TTC549 (cell line): ENCODE measurements at regions not wholly inside any gene's neighbourhood (a gene's known extent, or its start where the extent isn't known, plus 50 kb on each side); places are given as distances from the start of the nearest gene placed in this dataset.
"Not testable (repeated sequence)": the region's sequence is repeated elsewhere in the genome, so short reads cannot be mapped to it uniquely, and the experiment has no call there.

Experiments
- FAIRE-seq: peaks from 2 replicates; lab custom pipeline; 2012; peaks lifted over from hg19 to GRCh38; lab: Jason Lieb, UNC

DNA sequence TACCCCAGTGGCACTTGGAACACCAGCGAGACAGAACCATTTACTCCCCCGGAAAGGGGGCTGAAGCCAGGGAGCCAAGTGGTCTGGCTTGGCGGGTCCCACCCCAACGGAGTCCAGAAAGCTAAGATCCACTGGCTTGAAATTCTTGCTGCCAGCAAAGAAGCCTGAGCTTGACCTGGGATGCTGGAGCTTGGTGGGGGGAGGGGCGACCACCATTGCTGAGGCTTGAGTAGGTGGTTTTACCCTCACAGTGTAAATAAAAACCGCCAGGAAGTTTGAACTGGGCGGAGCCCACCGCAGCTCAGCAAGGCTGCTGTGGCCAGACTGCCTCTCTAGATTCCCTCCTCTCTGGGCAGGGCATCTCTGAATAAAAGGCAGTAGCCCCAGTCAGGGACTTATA lies 62.8 kb downstream of the RPS24 start:
- FAIRE-seq: not testable (repeated sequence)

GRCh38 chr10:78102593-78102992 lies 68.9 kb downstream of the RPS24 start:
- FAIRE-seq: not testable (repeated sequence)

GRCh38 chr10:78109210-78109609 lies 75.5 kb downstream of the RPS24 start:
- no peak for FAIRE-seq

GRCh38 chr10:78115135-78115853 lies 81.6 kb downstream of the RPS24 start:
- no peak for FAIRE-seq

DNA sequence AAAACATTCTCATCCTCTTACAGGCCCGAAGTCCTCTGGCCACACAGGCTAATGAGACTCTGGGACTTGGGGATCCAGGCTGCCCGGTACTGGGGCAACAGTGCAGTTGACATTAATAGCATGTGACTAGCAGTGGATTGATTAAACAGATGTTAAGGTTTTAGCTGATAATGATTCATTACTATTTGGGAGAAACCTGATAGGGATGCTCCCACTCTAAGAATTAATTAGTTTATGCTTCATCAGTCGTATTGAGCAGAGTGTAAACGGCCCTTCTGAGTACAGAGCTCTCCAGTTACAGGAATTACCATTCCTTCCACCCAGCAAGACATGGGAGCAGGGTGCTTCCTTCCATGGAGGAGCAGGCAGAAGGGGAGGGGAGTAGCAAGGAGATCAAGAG lies 82.7 kb downstream of the RPS24 start:
- FAIRE-seq: no peak

- FAIRE-seq: no peak
These were observed 84.9 kb downstream of the RPS24 start for GRCh38 chr10:78118591-78118990.

DNA sequence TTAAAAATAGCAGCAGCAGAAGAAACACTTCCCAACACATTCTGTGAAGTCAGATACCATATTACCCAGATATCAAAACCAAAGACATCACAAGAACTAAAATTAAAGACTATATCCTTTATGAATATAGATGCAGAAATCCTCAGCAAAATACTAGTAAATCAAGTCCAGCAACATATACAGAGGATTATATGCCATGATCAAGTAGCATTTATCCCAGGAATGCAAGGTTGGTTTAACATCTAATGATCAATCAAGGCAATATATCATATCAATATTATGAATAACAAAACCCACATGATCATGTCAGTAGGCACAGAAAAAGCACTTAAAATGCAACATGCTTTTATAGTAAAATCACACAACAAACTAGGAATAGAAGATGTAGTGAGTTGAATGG lies 88.1 kb downstream of the RPS24 start:
- FAIRE-seq: no peak

- FAIRE-seq: no peak
These were observed 90.5 kb downstream of the RPS24 start for GRCh38 chr10:78124167-78124566.

- FAIRE-seq: no peak
These were observed 95.5 kb downstream of the RPS24 start for GRCh38 chr10:78129211-78129610.

DNA sequence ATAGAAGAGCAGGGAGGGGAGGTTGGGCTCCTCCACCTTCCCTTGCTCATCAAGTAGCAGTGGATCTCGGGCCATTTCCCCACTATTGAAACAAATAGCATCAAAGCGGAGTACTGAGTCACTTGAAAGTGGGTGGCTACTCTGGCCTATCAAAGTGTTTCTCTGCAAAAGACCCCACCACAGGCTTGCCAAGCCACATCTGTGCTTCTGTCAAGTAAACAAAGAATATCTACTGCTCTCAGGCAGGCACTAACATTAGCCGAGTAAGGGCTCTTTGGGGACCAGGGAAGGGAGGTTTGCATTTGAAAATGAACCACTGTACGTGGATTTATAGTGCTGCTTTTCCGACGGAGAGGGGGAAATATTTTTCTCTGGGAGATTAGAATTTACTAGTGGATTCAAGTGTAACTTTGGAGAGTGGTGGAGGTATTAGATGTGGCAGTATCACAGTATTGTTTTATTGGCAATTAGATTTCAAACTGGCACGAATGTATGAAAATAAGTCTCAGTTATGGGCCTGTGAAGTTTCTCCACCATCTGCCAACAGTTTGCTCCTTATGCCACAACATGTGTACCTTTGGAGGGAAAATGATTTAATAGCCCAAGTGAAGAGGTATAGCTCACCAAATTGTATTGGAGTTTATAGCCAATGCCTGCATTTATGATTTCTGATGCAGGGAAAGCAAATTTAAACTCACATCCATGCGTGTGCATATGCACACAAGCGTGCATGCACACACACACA lies 97.5 kb downstream of the RPS24 start:
- no peak for FAIRE-seq

- no peak for FAIRE-seq
These were observed 101.2 kb downstream of the RPS24 start for GRCh38 chr10:78134773-78135306.

DNA sequence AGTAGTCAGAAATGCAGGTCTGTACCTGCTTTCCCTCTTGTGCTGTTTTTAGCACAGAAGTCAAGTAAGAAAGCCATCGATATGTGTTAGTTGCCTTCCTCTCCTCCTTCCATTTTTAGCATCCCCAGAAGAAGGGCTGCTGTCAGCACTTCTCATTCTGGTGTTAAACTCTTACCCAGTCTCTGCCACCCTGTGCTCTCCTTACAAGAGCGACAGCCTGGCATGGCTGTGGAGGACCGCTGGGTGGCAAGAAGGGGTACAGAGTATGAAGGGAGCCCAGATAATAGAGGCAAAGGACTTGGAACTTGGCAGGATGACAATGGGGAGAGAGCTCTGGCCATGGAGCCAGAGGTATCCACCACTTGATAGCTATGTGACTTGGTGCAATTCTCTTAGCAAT lies 103.5 kb downstream of the RPS24 start:
- no peak for FAIRE-seq

DNA sequence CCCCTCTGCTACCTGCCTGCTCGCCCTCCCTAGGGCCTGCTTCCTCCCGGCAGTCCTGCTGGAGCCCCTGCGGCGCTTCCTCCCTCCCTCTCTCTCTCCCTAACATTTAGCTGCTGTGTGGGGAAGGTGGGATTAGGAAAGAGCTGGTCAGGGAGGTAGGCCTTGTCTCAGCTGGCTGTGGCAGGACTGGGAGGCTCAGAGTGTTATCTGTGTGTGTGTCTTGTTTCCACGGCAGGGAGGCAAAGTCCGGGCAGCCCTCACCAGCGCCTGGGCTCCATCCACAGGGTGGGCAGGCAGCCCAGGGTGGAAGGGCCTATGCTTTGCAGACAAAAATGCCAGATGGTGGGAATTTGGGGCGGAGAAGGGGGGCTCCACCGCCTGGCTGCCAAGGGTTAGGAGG lies 105.7 kb downstream of the RPS24 start:
- no peak for FAIRE-seq

- no peak for FAIRE-seq
These were observed 106.5 kb downstream of the RPS24 start for GRCh38 chr10:78140066-78140630.

DNA sequence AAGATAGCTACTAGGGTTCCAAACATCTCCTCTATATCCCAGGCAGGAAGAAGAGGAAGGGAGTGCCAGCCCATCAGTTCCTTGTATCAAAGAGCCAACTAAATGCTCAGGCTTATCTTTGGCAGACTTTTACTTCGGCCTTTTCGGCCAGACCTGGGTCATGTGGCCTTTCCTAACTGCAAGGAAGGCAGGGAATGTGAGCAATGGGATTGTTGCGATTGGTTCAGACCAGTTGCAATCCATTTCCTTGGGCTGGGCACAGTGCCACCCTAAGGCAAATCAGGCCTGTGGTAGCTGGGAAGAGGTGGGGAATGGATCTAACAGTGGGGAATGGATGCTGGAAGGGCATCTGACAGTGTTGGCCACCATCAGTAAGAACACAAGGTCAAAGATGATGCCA lies 109.9 kb downstream of the RPS24 start:
- no peak for FAIRE-seq

DNA sequence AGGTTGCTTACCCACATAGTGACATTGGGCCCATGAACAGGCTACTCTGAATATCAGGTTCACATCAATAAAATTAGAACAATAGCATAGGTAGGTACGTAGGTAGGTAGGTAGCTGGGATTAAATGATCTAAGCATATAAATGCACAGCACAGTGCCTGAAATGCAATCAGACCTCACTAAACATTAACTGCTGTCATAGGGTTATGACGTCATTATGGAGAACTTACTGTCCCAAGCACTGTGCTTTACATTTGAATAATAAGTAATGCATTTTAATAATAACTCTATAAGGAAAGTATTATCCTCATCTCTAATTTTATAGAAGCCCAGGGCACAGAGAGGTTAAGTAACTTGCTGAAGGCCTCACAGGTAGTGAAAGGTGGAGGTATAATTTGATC lies 112.5 kb downstream of the RPS24 start:
- no peak for FAIRE-seq

GRCh38 chr10:78147202-78147601 lies 113.5 kb downstream of the RPS24 start:
- FAIRE-seq: no peak

DNA sequence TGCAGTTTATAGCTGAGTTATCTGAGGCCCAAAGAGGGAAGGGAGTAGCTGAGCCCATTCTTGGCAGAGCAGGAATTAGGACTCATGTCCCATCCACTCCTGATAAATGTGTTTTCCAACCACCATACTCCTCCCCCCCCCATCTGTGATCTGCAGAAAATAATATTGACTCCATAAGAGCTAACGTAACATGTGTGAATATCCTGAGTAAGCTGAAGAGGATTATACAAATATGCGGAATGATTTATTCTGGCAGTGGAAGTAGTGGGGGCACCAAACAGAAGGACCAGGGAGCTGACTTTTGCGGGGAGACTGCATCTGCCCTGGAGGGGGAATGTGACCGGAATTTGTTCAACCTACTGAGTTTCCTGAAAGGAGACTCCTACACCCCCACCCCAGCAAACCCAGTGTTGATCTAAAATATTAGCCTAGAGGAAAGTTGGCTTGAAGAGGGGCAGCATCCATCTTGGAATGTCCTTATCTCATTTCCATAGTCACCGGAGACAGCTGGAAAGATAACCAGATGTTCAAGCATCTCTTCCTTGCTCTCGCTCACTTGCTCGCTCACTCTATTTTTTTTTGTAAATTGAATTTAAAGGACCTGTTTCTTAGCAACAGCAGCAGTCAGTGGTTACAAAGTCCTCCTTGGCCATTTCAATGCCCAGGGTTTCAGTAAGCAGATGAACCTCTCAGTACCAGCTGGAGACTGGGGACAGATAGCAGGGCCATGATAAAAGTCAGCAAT lies 114.7 kb downstream of the RPS24 start:
- no peak for FAIRE-seq

DNA sequence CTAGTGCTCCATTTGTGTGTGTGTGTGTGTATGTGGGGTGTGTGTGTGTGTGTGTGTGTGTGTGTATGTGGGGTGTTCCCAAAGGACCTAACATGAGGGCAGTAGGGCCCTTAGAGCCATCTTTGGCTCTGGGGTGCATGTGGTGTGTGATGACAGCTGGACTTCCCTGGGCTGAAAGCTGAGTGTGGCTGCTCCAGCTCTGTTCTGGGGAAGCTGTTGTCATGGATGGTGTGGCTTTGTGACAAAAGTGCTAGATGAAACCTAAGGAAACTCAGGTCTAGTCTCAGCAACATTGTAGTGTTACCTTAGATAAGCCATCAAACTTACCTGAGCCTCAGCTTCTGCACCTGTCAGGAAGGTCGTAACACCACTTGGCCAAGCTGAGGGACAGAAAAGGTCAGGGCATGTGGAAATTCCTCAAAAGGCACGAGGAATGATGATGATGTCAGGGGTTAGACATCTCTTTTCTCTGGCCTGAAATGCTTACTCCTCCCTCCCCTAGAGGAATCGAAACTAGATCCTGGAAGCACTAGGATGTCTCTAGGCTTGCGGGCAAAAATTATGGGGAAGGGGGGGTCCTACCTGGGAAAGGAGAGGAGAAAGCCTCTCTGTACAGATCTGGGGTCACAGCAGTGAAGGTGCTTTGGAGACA lies 115.4 kb downstream of the RPS24 start:
- no peak for FAIRE-seq

GRCh38 chr10:78150756-78151155 lies 117.1 kb downstream of the RPS24 start:
- FAIRE-seq: no peak

DNA sequence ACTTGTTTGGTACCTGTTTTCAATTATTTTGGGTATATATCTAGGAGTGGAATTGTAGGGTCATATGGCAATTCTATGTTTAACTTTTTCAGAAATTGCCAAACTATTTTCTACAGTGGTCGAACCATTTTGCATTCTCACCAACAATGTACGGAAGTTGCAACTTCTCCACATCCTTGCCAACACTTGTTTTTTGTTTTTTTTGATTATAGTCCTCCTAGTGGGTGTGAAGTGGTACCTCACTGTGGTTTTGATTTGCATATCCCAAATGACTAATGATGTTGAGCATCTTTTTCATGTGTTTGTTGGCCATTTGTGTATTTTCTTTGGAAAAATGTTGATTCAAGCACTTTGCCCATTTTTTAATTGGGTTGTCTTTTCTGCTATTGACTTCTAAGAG lies 122.1 kb downstream of the RPS24 start:
- no peak for FAIRE-seq

GRCh38 chr10:78160591-78160990 lies 126.9 kb downstream of the RPS24 start:
- FAIRE-seq: no peak
